Panc1 (cell line): ENCODE measurements at regions not wholly inside any gene's neighbourhood (a gene's known extent, or its start where the extent isn't known, plus 50 kb on each side); places are given as distances from the start of the nearest gene placed in this dataset.

Source experiments
- ATAC-seq: fragments of 200-7000 bp; cut with Tn5 transposase; 2 replicates; pipeline ENCODE4 v1.9.1; 2020; ENCODE audit warnings: mild to moderate bottlenecking, moderate library complexity
- BruUV-seq: library from RNA; stranded (reverse); fragments of 400-500 nt; replicated peaks from 2 replicates; lab custom pipeline; 2021; lab: Mats Ljungman, UMichigan
- CTCF ChIA-PET: fragments of 300-600 bp; sonication (Branson Sonifier 250); formaldehyde crosslinking; loops from one replicate; lab custom pipeline; 2022; ENCODE audit warnings: antibody characterized with exemption; lab: Charles Lee
- POLR2A ChIA-PET: fragments of 300-600 bp; sonication (Branson Sonifier 250); formaldehyde crosslinking; loops from one replicate; lab custom pipeline; 2022; ENCODE audit warnings: antibody characterized with exemption; lab: Charles Lee
- DNase-seq: peaks from one replicate; pipeline ENCODE4 v3.0.0-alpha.2; 2010; ENCODE audit warnings: low read depth, low spot score
- H3K27ac ChIP-seq: 2 replicates; pipeline ENCODE4 v1.5.1; 2011; ENCODE audit warnings: mild to moderate bottlenecking, low read length, inconsistent platforms
- H3K27me3 ChIP-seq: fragments of 200-500 bp; sonication (Bioruptor generic); 2 replicates; pipeline ENCODE4 v1.6.0; 2014; ENCODE audit warnings: low read length, inconsistent platforms; ENCODE audit not compliant: control insufficient read depth, insufficient read depth
- H3K36me3 ChIP-seq: fragments of 200-500 bp; sonication (Bioruptor generic); 2 replicates; pipeline ENCODE4 v1.5.1; 2014; ENCODE audit warnings: inconsistent platforms, mild to moderate bottlenecking, low read length, moderate library complexity; ENCODE audit not compliant: control insufficient read depth, insufficient read depth
- H3K4me1 ChIP-seq: 2 replicates; pipeline ENCODE4 v1.5.1; 2011; ENCODE audit warnings: inconsistent platforms, mild to moderate bottlenecking, low read length, moderate library complexity; ENCODE audit not compliant: control insufficient read depth, insufficient read depth
- H3K4me3 ChIP-seq, 2 experiments: 2 replicates each; pipeline ENCODE4 v1.5.1; 2011 to 2012; ENCODE audit warnings: low read depth in 2 of 2, low read length in 2 of 2, mild to moderate bottlenecking in 2 of 2, inconsistent platforms in 1 of 2, moderate library complexity in 1 of 2
- H3K9me3 ChIP-seq: fragments of 200-500 bp; sonication (Bioruptor generic); 2 replicates; pipeline ENCODE4 v1.5.1; 2014; ENCODE audit warnings: low read depth, mild to moderate bottlenecking, inconsistent platforms, low read length, moderate library complexity; ENCODE audit not compliant: control insufficient read depth, insufficient read depth
- CTCF ChIP-seq: fragments of 450-650 bp; IDR thresholded peaks from 2 replicates; pipeline ENCODE4 v1.5.1; 2017; ENCODE audit warnings: mild to moderate bottlenecking
- POLR2AphosphoS5 ChIP-seq: IDR thresholded peaks from 2 replicates; pipeline ENCODE4 v1.6.1; 2012; ENCODE audit warnings: mild to moderate bottlenecking, low read depth, low read length, moderate library complexity
- SIN3A ChIP-seq: IDR thresholded peaks from 2 replicates; pipeline ENCODE4 v1.6.1; 2012; ENCODE audit warnings: low read depth, mild to moderate bottlenecking, low read length, moderate library complexity, borderline replicate concordance; ENCODE audit not compliant: insufficient read depth
- TCF7L2 ChIP-seq: IDR thresholded peaks from 2 replicates; pipeline ENCODE4 v1.6.1; 2011; ENCODE audit warnings: mild to moderate bottlenecking, low read depth, low read length, inconsistent platforms
- in situ Hi-C: cut with HindIII; loops from 2 replicates; pipeline ENCODE4 v1.10.0; 2016; ENCODE audit warnings: low sequenced_read_pairs, low pct_unique_long_range_greater_than_20kb
- intact Hi-C: fragments of 100-400 bp; cut with micrococcal nuclease; formaldehyde crosslinking; loops from one replicate; pipeline ENCODE4 v1.10.0; 2022; ENCODE audit not compliant: unreplicated experiment
- TF ChIP-seq, protein P1 (sequence below), 2 experiments: IDR thresholded peaks; 2 replicates each; pipeline ENCODE4 v1.6.1; 2011 to 2012; ENCODE audit warnings: low read depth in 2 of 2, control low read depth in 1 of 2, low read length in 1 of 2, mild to moderate bottlenecking in 1 of 2, moderate library complexity in 1 of 2; ENCODE audit not compliant: insufficient read depth in 1 of 2

GRCh38 chr5:118561971-118562370 is 426.4 kb downstream of the DTWD2 start:
- no peak overlapping the region for H3K4me3 ChIP-seq
- POLR2A ChIA-PET, result interaction anchor here (0.7 kb wide), 1 partner anchor 325 kb away, joined by 4 read pairs; no protein-coding TSS in a partner anchor
- ATAC-seq (no peak), DNase-seq (no peak)
- H3K36me3 ChIP-seq, result no peaks in the 10 kb centered on the region
- no peaks in the 10 kb centered on the region for H3K9me3 ChIP-seq
- in situ Hi-C loops, result no loop called here
- BruUV-seq, result no TSS peak
- H3K27ac ChIP-seq, result no peak overlapping the region
- intact Hi-C loops, result no loop called here
- CTCF ChIA-PET, result no interaction called here
- no peaks in the 10 kb centered on the region for H3K27me3 ChIP-seq
- TF ChIP-seq, protein P1, sequence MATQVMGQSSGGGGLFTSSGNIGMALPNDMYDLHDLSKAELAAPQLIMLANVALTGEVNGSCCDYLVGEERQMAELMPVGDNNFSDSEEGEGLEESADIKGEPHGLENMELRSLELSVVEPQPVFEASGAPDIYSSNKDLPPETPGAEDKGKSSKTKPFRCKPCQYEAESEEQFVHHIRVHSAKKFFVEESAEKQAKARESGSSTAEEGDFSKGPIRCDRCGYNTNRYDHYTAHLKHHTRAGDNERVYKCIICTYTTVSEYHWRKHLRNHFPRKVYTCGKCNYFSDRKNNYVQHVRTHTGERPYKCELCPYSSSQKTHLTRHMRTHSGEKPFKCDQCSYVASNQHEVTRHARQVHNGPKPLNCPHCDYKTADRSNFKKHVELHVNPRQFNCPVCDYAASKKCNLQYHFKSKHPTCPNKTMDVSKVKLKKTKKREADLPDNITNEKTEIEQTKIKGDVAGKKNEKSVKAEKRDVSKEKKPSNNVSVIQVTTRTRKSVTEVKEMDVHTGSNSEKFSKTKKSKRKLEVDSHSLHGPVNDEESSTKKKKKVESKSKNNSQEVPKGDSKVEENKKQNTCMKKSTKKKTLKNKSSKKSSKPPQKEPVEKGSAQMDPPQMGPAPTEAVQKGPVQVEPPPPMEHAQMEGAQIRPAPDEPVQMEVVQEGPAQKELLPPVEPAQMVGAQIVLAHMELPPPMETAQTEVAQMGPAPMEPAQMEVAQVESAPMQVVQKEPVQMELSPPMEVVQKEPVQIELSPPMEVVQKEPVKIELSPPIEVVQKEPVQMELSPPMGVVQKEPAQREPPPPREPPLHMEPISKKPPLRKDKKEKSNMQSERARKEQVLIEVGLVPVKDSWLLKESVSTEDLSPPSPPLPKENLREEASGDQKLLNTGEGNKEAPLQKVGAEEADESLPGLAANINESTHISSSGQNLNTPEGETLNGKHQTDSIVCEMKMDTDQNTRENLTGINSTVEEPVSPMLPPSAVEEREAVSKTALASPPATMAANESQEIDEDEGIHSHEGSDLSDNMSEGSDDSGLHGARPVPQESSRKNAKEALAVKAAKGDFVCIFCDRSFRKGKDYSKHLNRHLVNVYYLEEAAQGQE (IDR thresholded peaks at IDR 0.05; ENCODE audit: insufficient read depth in 1 of 2, low read depth in 2 of 2, low read length in 1 of 2), result no peak
- TF ChIP-seq POLR2AphosphoS5, result no peak
- TF ChIP-seq TCF7L2, result no peak
- no peak for TF ChIP-seq SIN3A
- TF ChIP-seq CTCF, result no peak
- no peaks in the 10 kb centered on the region for H3K4me1 ChIP-seq

DNA sequence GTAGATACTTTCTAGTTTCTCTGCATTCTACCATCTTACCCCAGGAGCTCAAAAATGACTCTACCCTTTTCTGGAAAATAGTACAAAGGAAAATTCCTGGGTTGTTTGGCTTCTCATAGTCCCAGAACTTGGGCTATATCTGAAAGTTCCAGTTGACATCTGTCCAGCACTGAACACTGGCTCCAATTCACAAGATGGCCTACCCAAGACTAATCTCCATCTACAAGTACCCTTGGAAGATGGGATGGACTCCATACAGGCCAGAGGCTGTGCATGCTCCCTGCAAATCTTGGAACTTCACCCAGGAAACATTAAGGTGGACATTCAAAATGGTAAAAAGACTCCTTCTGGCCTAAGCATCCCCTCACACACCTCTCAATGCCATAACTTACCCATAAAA is 427.1 kb downstream of the DTWD2 start:
- BruUV-seq, result no TSS peak
- no peak for DNase-seq

More for the DNA sequence above, 427.1 kb downstream of the DTWD2 start:
- Histone ChIP-seq H3K36me3 (no peaks in the 10 kb centered on the region), H3K9me3 (no peaks in the 10 kb centered on the region), H3K4me1 (no peaks in the 10 kb centered on the region), H3K4me3 (no peak overlapping the region), H3K27ac (no peak overlapping the region), H3K27me3 (no peaks in the 10 kb centered on the region)
- CTCF ChIA-PET, result no interaction called here
- no peak for ATAC-seq
- in situ Hi-C loops, result no loop called here
- no peak for TF ChIP-seq CTCF
- TF ChIP-seq TCF7L2, result no peak
- TF ChIP-seq POLR2AphosphoS5, result no peak
- no peak for TF ChIP-seq SIN3A
- TF ChIP-seq, protein P1 (IDR thresholded peaks at IDR 0.05; ENCODE audit: insufficient read depth in 1 of 2, low read depth in 2 of 2, low read length in 1 of 2), result no peak
- intact Hi-C loops, result no loop called here
- POLR2A ChIA-PET, result no interaction called here
